ENCODE measurements at regions not wholly inside any gene's neighbourhood (a gene's known extent, or its start where the extent isn't known, plus 50 kb on each side); places are given as distances from the start of the nearest gene placed in this dataset.

DNA sequence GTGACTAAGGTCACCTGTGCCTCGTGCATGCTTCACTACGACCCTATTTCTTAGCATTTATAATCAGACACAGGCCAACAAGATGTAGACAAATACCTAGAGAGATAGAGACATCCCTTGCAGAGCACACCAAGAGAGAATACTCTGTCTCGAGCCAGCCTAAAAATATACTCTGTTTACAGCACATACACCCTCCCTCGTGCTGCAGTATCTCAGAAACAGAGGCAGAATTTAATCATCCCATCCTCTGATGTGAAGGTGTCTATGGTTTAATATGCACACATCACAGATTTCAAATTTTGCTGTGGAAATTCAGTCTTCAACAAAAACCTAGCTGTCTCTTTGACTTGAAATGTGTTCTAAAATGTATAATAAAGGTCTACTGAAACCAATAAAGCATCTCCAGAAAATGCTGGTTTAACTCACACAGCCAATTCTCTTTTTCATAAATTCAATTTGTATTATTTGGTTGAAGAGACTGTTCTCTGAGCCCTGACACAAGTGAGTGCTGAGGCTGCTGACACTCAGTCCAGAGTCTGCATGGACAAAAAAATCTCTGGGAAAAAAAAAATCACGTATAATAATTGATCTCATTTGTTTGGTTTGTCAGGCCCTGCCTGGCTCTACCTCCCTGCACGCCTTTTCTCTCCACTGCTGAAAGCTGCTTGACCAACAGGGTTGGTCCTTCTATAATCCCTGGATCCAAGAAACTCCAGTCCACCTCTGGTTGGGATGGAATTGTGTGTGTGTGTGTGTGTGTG is 142.0 kb upstream of the FSHR start:
- TF ChIP-seq, protein P1, sequence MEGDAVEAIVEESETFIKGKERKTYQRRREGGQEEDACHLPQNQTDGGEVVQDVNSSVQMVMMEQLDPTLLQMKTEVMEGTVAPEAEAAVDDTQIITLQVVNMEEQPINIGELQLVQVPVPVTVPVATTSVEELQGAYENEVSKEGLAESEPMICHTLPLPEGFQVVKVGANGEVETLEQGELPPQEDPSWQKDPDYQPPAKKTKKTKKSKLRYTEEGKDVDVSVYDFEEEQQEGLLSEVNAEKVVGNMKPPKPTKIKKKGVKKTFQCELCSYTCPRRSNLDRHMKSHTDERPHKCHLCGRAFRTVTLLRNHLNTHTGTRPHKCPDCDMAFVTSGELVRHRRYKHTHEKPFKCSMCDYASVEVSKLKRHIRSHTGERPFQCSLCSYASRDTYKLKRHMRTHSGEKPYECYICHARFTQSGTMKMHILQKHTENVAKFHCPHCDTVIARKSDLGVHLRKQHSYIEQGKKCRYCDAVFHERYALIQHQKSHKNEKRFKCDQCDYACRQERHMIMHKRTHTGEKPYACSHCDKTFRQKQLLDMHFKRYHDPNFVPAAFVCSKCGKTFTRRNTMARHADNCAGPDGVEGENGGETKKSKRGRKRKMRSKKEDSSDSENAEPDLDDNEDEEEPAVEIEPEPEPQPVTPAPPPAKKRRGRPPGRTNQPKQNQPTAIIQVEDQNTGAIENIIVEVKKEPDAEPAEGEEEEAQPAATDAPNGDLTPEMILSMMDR (IDR thresholded peaks at IDR 0.05) = no peak
- no peak for TF ChIP-seq POLR2A (IDR thresholded peaks at IDR 0.05)
- DNase-seq = no peak

GRCh38 chr2:49294225-49294624 is 139.9 kb upstream of the FSHR start:
- peaks cover 0 to 1% (median 0%) of the 10 kb centered on the region in 4 donors for H3K4me1 ChIP-seq
- H3K27me3 ChIP-seq = no peaks in the 10 kb centered on the region
- TF ChIP-seq, protein P1 (IDR thresholded peaks at IDR 0.05) = no peak
- TF ChIP-seq POLR2A (IDR thresholded peaks at IDR 0.05) = no peak
- no peak overlapping the region for H3K4me3 ChIP-seq
- no peaks in the 10 kb centered on the region for H3K9me3 ChIP-seq
- H3K36me3 ChIP-seq = no peaks in the 10 kb centered on the region
- no peak overlapping the region for H3K27ac ChIP-seq
- DNase-seq = no peak

More for the DNA sequence above, 142.0 kb upstream of the FSHR start:
- no peaks in the 10 kb centered on the region for H3K27me3 ChIP-seq
- no peaks in the 10 kb centered on the region for H3K36me3 ChIP-seq
- H3K4me3 ChIP-seq = no peak overlapping the region
- no peak overlapping the region for H3K27ac ChIP-seq
- no peaks in the 10 kb centered on the region for H3K4me1 ChIP-seq
- H3K9me3 ChIP-seq = no peaks in the 10 kb centered on the region

- Histone ChIP-seq H3K9me3 (no peaks in the 10 kb centered on the region), H3K27ac (no peak overlapping the region), H3K4me1 (peaks cover 0 to 11% (median 0%) of the 10 kb centered on the region in 4 donors), H3K27me3 (no peaks in the 10 kb centered on the region), H3K4me3 (no peak overlapping the region), H3K36me3 (no peaks in the 10 kb centered on the region)
- no peak for DNase-seq
- no peak for TF ChIP-seq POLR2A (IDR thresholded peaks at IDR 0.05)
- TF ChIP-seq, protein P1 (IDR thresholded peaks at IDR 0.05) = no peak
Measured at GRCh38 chr2:49291619-49292018, 137.3 kb upstream of the FSHR start.

DNA sequence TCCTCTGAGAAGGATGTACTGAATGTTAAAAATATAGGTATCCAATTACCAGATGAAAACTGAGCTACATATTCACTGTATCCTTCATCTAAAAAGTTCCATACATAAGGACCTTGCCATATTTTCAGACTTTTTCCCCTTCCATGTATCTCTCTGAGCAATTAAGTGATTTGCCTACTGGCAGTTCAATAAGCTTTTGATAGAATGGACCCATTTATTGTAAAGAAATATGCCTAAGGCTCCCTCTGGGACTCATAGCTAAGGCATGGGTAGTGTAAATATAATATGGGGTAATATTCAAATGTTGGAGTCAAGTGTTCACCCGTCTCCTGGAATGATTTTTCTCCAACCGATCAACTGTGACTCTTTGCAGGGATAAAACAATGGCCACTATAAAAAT is 135.4 kb upstream of the FSHR start:
- H3K27ac ChIP-seq = no peak overlapping the region
- no peaks in the 10 kb centered on the region for H3K27me3 ChIP-seq
- DNase-seq = no peak
- no peaks in the 10 kb centered on the region for H3K36me3 ChIP-seq
- H3K9me3 ChIP-seq = no peaks in the 10 kb centered on the region
- H3K4me3 ChIP-seq = no peak overlapping the region
- peaks cover 0 to 11% (median 0%) of the 10 kb centered on the region in 4 donors for H3K4me1 ChIP-seq
- TF ChIP-seq, protein P1 (IDR thresholded peaks at IDR 0.05) = no peak
- no peak for TF ChIP-seq POLR2A (IDR thresholded peaks at IDR 0.05)

GRCh38 chr2:49288902-49289700 is 134.8 kb upstream of the FSHR start:
- TF ChIP-seq, protein P1 (IDR thresholded peaks at IDR 0.05) = no peak
- no peak for TF ChIP-seq POLR2A (IDR thresholded peaks at IDR 0.05)
- Histone ChIP-seq H3K27me3 (no peaks in the 10 kb centered on the region), H3K4me1 (peaks cover 0 to 11% (median 0%) of the 10 kb centered on the region in 4 donors), H3K27ac (peak overlapping the region in 1 of 4 donors; percentile 34), H3K9me3 (no peaks in the 10 kb centered on the region), H3K36me3 (no peaks in the 10 kb centered on the region), H3K4me3 (no peak overlapping the region)
- DNase-seq = no peak
